Esophagus muscularis mucosa (tissue), 3 donors: ENCODE measurements at regions not wholly inside any gene's neighbourhood (a gene's known extent, or its start where the extent isn't known, plus 50 kb on each side); places are given as distances from the start of the nearest gene placed in this dataset.

ENCODE experiments used
- POLR2A ChIP-seq: fragments of 450-650 bp; IDR thresholded peaks from one replicate; pipeline ENCODE4 v1.6.1; 2017; ENCODE audit warnings: antibody characterized with exemption, moderate library complexity, mild to moderate bottlenecking, low read depth
- TF ChIP-seq, protein P1 (sequence below), 3 experiments: fragments of 200-600 bp in 2 of 3; fragments of 450-650 bp in 1 of 3; sonication (generic) in 2 of 3; IDR thresholded peaks; one replicate each; pipeline ENCODE4 v1.5.1; 2017 to 2019; ENCODE audit warnings: antibody characterized with exemption in 3 of 3, mild to moderate bottlenecking in 2 of 3, moderate library complexity in 1 of 3

DNA sequence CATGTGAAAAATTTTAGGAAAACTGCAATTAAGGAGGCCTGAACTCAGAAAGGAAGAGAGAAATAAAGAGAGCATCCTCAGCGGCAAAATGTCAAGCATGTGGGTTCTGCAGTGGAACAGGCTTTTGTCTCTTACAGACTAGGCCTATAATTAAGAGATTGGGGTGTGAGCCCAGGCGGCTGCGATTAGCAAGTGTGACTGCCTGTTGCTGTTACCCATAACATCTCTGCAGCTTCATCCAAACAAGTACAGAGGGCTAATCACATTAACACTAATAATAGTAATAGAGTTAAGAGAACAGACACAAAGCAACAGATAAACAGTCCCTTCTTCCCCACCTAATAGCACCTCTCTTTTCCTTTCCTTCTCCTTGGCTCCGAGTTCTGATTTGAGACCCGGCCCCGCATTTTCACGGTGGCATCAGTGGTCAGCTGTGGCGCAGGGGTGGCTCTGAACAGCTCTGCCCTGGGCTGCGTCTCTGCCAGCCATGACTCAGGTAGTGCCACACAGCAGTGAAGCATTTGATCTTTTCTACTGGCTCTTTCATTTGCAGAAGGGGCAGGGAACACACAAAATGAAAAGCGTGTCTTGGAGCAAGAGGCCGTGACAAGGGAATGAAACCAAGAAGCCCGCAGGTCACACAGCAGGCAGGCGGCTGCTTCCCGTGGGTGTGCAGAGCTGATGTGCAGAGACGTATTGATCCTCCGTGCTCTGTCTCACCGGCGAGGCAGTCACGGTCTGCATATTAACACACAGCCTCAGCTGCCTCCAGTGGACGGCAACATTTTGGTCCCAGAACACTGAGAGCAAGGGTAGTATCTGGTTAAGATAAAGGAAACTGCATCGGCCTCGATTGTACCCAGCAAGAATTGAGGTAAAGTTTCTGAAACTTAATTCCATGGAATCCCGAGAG is 103.1 kb downstream of the KLF6 start:
- TF ChIP-seq, protein P1, sequence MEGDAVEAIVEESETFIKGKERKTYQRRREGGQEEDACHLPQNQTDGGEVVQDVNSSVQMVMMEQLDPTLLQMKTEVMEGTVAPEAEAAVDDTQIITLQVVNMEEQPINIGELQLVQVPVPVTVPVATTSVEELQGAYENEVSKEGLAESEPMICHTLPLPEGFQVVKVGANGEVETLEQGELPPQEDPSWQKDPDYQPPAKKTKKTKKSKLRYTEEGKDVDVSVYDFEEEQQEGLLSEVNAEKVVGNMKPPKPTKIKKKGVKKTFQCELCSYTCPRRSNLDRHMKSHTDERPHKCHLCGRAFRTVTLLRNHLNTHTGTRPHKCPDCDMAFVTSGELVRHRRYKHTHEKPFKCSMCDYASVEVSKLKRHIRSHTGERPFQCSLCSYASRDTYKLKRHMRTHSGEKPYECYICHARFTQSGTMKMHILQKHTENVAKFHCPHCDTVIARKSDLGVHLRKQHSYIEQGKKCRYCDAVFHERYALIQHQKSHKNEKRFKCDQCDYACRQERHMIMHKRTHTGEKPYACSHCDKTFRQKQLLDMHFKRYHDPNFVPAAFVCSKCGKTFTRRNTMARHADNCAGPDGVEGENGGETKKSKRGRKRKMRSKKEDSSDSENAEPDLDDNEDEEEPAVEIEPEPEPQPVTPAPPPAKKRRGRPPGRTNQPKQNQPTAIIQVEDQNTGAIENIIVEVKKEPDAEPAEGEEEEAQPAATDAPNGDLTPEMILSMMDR (IDR thresholded peaks at IDR 0.05), result no peak
- TF ChIP-seq POLR2A, result no peak
